Activated naive CD4-positive, alpha-beta T cell treated with anti-CD3 and anti-CD28 coated beads for 36 hours (primary cell): ENCODE measurements at regions not wholly inside any gene's neighbourhood (a gene's known extent, or its start where the extent isn't known, plus 50 kb on each side); places are given as distances from the start of the nearest gene placed in this dataset.
A peak's percentile ranks its signal among the peaks of the same experiment; 100 is the strongest.

Source experiments
- CTCF ChIA-PET: fragments of 350-600 bp; sonication (Branson Sonifier 250); formaldehyde crosslinking; loops from one replicate; lab custom pipeline; 2021; ENCODE audit warnings: antibody characterized with exemption; lab: Charles Lee
- DNase-seq: peaks from one replicate; pipeline ENCODE4 v3.0.0-alpha.2; 2020
- H3K27ac Mint-ChIP-seq: one replicate; pipeline ENCODE4 v1.8.0; 2021; ENCODE audit warnings: mild to moderate bottlenecking, mixed read lengths
- H3K27me3 Mint-ChIP-seq: one replicate; pipeline ENCODE4 v1.8.0; 2021; ENCODE audit warnings: low read depth, mixed read lengths
- H3K36me3 Mint-ChIP-seq: one replicate; pipeline ENCODE4 v1.8.0; 2021; ENCODE audit warnings: low read depth, mixed read lengths
- H3K4me1 Mint-ChIP-seq: one replicate; pipeline ENCODE4 v1.8.0; 2021; ENCODE audit warnings: low read depth, mixed read lengths
- H3K4me3 Mint-ChIP-seq: one replicate; pipeline ENCODE4 v1.8.0; 2021; ENCODE audit warnings: mild to moderate bottlenecking, moderate library complexity, mixed read lengths
- H3K9me3 Mint-ChIP-seq: one replicate; pipeline ENCODE4 v1.8.0; 2021; ENCODE audit warnings: mixed read lengths
- intact Hi-C: fragments of 100-400 bp; cut with micrococcal nuclease; formaldehyde crosslinking; loops from one replicate; pipeline ENCODE4 v1.15.1; 2023

GRCh38 chr1:38139738-38140487 is 93.3 kb upstream of the POU3F1 start:
- intact Hi-C loops, result no loop called here
- CTCF ChIA-PET, result no interaction called here
- H3K36me3 Mint-ChIP-seq, result no peaks in the 10 kb centered on the region
- no peak overlapping the region for H3K27ac Mint-ChIP-seq
- no peak overlapping the region for H3K4me3 Mint-ChIP-seq
- H3K4me1 Mint-ChIP-seq, result peaks cover 3% of the 10 kb centered on the region
- no peak for DNase-seq
- peaks cover 66% of the 10 kb centered on the region for H3K27me3 Mint-ChIP-seq
- no peaks in the 10 kb centered on the region for H3K9me3 Mint-ChIP-seq

DNA sequence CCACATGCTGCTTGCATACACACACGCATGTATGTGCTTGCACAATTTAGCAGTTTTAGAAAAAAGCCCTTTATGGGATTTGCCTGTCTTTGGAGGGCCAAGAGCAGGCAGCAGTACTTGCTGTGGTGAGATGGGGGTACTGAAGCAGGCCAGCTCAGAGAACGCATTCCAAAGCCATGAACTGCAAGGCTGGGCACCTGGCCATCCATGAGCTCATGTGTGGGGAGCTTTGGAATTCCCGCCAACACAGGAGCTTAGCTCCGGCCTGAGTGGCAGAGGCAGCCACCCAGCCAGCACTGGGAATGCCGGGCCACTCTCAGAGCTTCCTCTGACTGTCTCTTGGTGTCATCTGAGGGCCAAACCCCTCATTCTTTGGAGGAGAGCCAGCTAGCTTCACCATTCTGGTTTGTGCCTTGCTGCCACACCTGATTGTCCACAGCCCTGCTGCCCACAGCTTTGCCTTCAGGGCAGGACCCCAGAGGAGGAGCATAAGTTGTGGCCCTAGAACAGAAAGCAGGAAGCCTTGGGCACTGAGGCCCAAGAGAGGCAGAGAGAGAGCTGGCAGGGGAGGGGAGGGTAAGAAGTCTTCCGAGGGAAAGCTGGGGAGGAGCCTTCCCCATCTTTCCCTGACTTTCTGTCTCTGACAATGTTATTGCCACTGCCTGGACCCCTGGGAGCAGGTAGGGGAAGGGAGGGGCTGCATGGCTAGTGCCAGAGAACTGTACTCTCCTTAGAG is 92.1 kb upstream of the POU3F1 start:
- Mint-ChIP-seq H3K27me3 (peaks cover 73% of the 10 kb centered on the region), H3K4me3 (no peak overlapping the region), H3K9me3 (no peaks in the 10 kb centered on the region), H3K27ac (no peak overlapping the region), H3K4me1 (peaks cover 3% of the 10 kb centered on the region), H3K36me3 (no peaks in the 10 kb centered on the region)
- CTCF ChIA-PET, result no interaction called here
- DNase-seq, result no peak
- intact Hi-C loops, result no loop called here

DNA sequence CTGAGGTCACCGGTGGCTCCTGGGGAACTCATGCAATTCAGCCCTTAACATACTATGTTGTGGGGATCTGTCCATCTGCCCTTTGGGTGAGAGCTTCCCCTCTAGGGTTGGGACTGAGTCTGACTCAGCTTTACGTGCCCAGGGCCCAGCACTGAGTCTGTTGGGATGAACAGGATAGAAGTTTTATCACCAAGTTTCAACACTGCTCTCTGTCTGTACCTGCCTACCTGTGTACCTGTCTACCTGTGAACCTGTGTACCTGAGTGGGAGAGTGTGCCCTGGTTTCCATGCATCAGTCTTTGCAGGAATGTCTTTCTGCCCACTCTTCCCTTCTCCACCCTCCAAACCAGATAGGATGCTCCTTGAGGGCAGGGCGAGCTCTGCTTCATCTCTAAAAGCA is 90.6 kb upstream of the POU3F1 start:
- Mint-ChIP-seq H3K4me3 (no peak overlapping the region), H3K4me1 (peaks cover 3% of the 10 kb centered on the region), H3K9me3 (no peaks in the 10 kb centered on the region), H3K36me3 (no peaks in the 10 kb centered on the region), H3K27me3 (peaks cover 76% of the 10 kb centered on the region), H3K27ac (no peak overlapping the region)
- no peak for DNase-seq
- intact Hi-C loops, result no loop called here
- CTCF ChIA-PET, result no interaction called here

DNA sequence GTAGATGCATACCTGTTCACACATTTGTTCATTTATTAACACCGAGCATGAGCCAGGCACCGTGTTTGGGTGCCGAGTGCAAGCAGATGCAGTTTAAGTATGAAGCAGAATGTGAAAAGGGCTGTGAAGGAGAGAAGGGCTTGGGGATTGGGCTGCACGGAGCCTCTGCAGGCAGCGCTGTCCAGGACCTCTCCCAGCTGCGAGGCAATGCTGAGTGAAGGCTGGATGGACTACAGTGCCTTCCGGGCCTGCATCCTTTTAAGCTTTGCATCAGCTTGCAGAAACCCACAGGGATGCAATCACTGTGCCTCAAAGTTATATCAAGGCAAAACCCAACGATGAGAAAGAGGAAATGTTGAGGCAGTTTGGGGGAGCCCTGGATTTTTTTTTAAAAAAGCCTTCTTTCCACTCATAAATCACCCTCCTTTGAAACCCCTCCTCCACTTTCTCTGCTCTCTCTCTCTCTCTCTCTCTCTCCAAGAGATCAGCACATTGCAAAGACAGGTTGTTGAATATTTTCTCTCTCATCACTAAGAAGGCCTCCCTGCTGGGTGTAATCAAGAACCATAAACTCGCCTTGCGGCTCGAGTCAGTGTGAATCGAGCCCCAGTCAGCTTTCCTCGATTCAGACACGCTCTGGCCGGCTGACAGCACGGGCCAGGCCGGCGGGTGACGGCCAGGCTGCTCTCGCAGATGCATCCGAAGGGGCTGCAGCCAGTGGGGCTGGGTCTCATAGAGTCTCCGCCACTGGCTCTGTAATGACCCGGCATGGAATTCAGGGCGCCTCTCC is 89.2 kb upstream of the POU3F1 start:
- Mint-ChIP-seq H3K27ac (no peak overlapping the region), H3K27me3 (peaks cover 75% of the 10 kb centered on the region), H3K4me1 (peaks cover 3% of the 10 kb centered on the region), H3K9me3 (no peaks in the 10 kb centered on the region), H3K36me3 (no peaks in the 10 kb centered on the region), H3K4me3 (no peak overlapping the region)
- CTCF ChIA-PET, result no interaction called here
- intact Hi-C loops, result no loop called here
- DNase-seq, result no peak

GRCh38 chr1:38134294-38134755 is 87.7 kb upstream of the POU3F1 start:
- Mint-ChIP-seq H3K4me1 (peaks cover 3% of the 10 kb centered on the region), H3K36me3 (no peaks in the 10 kb centered on the region), H3K27ac (no peak overlapping the region), H3K4me3 (no peak overlapping the region), H3K27me3 (peaks cover 63% of the 10 kb centered on the region), H3K9me3 (no peaks in the 10 kb centered on the region)
- peak; percentile 14 for DNase-seq
- CTCF ChIA-PET, result no interaction called here
- intact Hi-C loops, result no loop called here

GRCh38 chr1:38133756-38134155 is 87.2 kb upstream of the POU3F1 start:
- CTCF ChIA-PET, result no interaction called here

DNA sequence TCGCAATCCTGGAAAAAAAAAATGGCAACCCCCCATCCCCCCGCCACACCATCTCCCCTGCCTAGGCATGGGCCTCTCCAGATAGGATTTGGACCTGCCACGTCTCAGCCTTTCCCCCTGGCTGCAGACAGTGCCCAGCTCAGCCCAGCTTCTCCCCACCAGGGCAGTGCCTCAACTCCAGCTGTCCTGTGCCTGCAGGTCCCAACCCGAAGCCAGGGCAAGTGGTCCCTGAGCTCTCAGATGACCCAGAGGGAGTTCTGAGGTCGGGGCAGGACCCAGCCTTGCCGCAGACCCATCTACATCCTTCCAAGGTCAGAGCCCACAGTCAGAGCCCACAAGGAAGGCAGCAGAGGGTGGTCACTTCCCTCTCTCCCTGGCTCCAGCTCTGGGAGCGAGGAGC is 86.7 kb upstream of the POU3F1 start:
- peaks cover 62% of the 10 kb centered on the region for H3K27me3 Mint-ChIP-seq
- no peaks in the 10 kb centered on the region for H3K36me3 Mint-ChIP-seq
- peaks cover 3% of the 10 kb centered on the region for H3K4me1 Mint-ChIP-seq
- H3K4me3 Mint-ChIP-seq, result no peak overlapping the region
- CTCF ChIA-PET, result no interaction called here
- intact Hi-C loops, result no loop called here
- H3K9me3 Mint-ChIP-seq, result no peaks in the 10 kb centered on the region
- no peak overlapping the region for H3K27ac Mint-ChIP-seq
- DNase-seq, result no peak

More at GRCh38 chr1:38133756-38134155, 87.2 kb upstream of the POU3F1 start:
- Mint-ChIP-seq H3K27me3 (peaks cover 62% of the 10 kb centered on the region), H3K36me3 (no peaks in the 10 kb centered on the region), H3K27ac (no peak overlapping the region), H3K4me3 (no peak overlapping the region), H3K9me3 (no peaks in the 10 kb centered on the region), H3K4me1 (peaks cover 3% of the 10 kb centered on the region)
- no peak for DNase-seq
- intact Hi-C loops, result no loop called here

- Mint-ChIP-seq H3K27ac (no peak overlapping the region), H3K4me3 (no peak overlapping the region), H3K9me3 (no peaks in the 10 kb centered on the region), H3K36me3 (no peaks in the 10 kb centered on the region), H3K4me1 (peaks cover 3% of the 10 kb centered on the region), H3K27me3 (peaks cover 55% of the 10 kb centered on the region)
- CTCF ChIA-PET, result no interaction called here
- intact Hi-C loops, result no loop called here
- DNase-seq, result no peak
These were observed 86.1 kb upstream of the POU3F1 start for GRCh38 chr1:38132681-38133080.

- no peak for DNase-seq
- intact Hi-C loops, result no loop called here
- Mint-ChIP-seq H3K4me3 (no peak overlapping the region), H3K27ac (no peak overlapping the region), H3K9me3 (no peaks in the 10 kb centered on the region), H3K27me3 (peaks cover 43% of the 10 kb centered on the region), H3K4me1 (peaks cover 2% of the 10 kb centered on the region), H3K36me3 (no peaks in the 10 kb centered on the region)
- CTCF ChIA-PET, result no interaction called here
These were observed 84.5 kb upstream of the POU3F1 start for GRCh38 chr1:38131024-38131585.

- no peaks in the 10 kb centered on the region for H3K36me3 Mint-ChIP-seq
- no peaks in the 10 kb centered on the region for H3K9me3 Mint-ChIP-seq
- H3K27ac Mint-ChIP-seq, result no peak overlapping the region
- CTCF ChIA-PET, result interaction anchor here (0.7 kb wide), 1 partner anchor 1613 kb away, joined by 4 read pairs; no protein-coding TSS in a partner anchor
- intact Hi-C loops, result no loop called here
- DNase-seq, result no peak
- no peaks in the 10 kb centered on the region for H3K4me1 Mint-ChIP-seq
- H3K27me3 Mint-ChIP-seq, result peaks cover 32% of the 10 kb centered on the region
- no peak overlapping the region for H3K4me3 Mint-ChIP-seq
These were observed 83.4 kb upstream of the POU3F1 start for GRCh38 chr1:38129971-38130370.

DNA sequence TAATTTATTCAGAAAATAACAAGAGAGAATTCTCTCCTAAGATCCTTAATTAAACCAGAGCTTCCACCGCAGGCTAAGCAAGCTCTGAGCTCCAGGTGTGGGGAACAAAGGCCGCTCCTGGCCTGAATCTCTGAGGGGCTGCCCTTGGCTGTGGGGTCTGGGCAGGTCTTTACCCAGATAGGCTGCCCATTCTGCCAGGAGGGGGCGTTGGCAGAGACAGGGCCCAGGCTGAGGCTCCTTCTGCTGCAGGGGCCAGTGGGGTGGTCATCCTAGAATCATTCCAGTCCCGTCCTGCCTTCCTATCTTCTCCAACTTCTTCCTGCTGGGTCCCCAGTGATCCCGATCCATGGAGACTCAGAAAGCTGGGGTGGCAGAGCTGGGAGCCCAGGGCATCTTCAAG is 82.9 kb upstream of the POU3F1 start:
- no peaks in the 10 kb centered on the region for H3K9me3 Mint-ChIP-seq
- no peaks in the 10 kb centered on the region for H3K4me1 Mint-ChIP-seq
- no peak overlapping the region for H3K4me3 Mint-ChIP-seq
- H3K27me3 Mint-ChIP-seq, result peaks cover 28% of the 10 kb centered on the region
- H3K27ac Mint-ChIP-seq, result no peak overlapping the region
- DNase-seq, result no peak
- CTCF ChIA-PET, result interaction anchor here (0.7 kb wide), 1 partner anchor 1612 kb away, joined by 4 read pairs; no protein-coding TSS in a partner anchor
- intact Hi-C loops, result no loop called here
- no peaks in the 10 kb centered on the region for H3K36me3 Mint-ChIP-seq

- DNase-seq, result no peak
- CTCF ChIA-PET, result no interaction called here
- Mint-ChIP-seq H3K27me3 (peaks cover 25% of the 10 kb centered on the region), H3K27ac (no peak overlapping the region), H3K9me3 (no peaks in the 10 kb centered on the region), H3K36me3 (no peaks in the 10 kb centered on the region), H3K4me3 (no peak overlapping the region), H3K4me1 (no peaks in the 10 kb centered on the region)
- intact Hi-C loops, result no loop called here
These were observed 82.4 kb upstream of the POU3F1 start for GRCh38 chr1:38128926-38129453.
